HuH-7.5 (cell line): ENCODE measurements at regions not wholly inside any gene's neighbourhood (a gene's known extent, or its start where the extent isn't known, plus 50 kb on each side); places are given as distances from the start of the nearest gene placed in this dataset.
"Not testable (repeated sequence)": the region's sequence is repeated elsewhere in the genome, so short reads cannot be mapped to it uniquely, and the experiment has no call there.

Source experiments
- DNase-seq: peaks from one replicate; pipeline ENCODE4 v3.0.0; 2011; ENCODE audit warnings: low spot score

GRCh38 chr10:36872702-36873393 lies 252.6 kb upstream of the ANKRD30A start:
- no peak for DNase-seq

DNA sequence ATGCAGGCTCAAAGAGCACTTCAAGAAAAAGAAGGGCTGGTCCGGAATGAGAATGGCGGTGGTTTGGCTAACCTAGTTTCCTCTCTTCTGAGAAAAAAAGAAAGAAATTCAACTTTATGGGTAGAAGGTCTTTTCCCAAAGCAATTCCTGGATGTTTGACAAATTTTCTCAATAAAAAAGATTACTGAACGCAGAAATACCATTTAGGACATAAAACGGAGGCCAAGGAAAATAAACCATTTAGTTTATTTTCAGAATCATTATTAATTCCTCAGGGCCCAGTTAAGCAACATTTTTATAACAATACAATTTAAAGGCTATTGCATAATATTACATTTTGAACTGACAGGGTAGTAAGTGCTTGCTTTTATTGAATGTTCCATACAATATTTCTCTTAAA lies 284.6 kb upstream of the ANKRD30A start:
- DNase-seq = no peak

DNA sequence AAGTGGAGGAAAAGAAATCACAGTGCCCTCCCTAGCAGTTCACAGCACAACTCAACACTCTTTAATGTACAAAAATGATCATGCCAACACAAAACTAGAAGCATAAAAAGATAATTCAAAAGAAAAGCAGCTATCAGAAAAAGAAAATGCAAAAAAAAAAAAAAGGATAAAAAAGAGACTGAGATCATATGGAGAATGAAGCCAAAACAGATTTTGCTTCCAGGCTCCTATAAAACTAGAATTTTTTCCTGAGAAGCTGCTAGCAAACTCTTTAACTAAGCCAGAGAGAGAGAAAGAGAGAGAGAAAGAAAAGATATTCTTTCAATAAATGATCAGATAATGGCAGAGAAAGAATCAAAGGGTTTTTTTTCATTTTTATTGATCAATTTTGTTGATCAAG lies 288.0 kb upstream of the ANKRD30A start:
- no peak for DNase-seq

GRCh38 chr10:36819781-36820180 lies 305.6 kb upstream of the ANKRD30A start:
- no peak for DNase-seq

GRCh38 chr10:36817898-36818297 lies 307.5 kb upstream of the ANKRD30A start:
- no peak for DNase-seq

- DNase-seq = no peak
Measured at GRCh38 chr10:36808625-36809362, 316.6 kb upstream of the ANKRD30A start.

DNA sequence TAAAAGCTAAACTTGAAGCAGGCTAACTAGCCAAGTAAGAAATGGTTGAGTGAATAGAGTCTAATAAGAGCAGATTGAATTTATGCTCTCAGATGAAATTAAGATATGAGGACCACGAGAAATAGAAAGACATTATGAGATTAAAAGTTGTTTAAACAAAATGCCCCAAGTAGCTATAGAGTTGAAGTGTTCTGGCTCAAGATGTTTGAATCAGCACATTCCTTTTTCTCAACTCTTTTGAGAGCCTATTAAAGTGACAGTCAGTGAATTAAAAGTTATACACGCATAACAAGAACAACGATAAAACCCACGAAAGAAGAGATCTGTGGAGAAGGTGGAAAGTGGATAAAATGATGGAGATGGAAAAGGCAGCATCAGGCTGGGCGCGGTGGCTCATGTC lies 322.2 kb upstream of the ANKRD30A start:
- DNase-seq = no peak

DNA sequence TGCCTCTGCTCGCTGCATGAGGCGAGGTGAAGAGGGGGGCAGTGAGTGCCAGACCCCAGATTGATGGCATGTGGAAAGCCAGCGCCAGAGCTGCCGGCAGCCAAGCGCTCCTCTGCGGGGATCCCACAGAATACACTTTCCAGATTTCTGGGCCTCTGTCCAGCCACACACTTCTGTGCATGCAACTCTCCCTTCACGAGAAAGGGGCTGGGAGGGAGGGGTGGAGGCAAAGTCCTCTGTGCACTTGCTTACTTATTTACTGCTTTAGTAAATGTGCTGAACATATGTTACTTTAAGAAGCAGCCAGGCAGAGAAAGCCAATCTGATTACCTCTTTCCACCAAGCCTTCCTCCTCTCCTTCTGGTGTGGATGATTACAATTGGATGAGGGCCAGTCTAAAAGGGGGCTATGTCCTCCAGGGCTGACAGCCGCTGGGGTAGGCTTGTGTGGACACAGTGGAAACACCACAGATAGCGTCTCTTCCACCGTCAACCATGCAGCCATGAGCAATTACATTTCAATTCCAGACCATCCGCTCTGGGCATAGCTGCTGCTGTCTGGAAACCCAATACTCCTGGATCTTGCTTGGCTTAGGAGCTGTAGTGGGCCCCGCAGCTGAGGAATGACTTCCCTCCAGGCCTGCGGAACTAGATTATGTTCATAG lies 322.8 kb upstream of the ANKRD30A start:
- DNase-seq = no peak

GRCh38 chr10:36801660-36802059 lies 323.7 kb upstream of the ANKRD30A start:
- DNase-seq = no peak

DNA sequence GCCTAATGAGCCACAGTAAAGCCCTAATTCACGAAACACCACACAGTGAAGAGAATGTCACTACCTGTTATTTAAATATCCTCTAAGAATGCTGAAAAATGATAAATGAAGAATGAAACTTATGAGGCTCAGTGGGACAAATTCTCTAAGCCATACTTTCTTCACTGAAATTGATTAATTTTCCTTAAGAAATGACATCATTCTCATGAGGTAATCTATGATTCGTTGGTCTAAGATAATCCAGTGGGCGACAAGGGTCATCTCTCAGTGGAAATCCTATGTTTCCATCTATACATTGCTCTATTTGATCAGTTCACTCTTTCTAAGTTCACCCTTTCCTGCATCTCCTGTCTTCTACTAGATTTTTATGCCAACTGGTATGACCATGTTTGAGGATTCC lies 330.4 kb upstream of the ANKRD30A start:
- DNase-seq = no peak

DNA sequence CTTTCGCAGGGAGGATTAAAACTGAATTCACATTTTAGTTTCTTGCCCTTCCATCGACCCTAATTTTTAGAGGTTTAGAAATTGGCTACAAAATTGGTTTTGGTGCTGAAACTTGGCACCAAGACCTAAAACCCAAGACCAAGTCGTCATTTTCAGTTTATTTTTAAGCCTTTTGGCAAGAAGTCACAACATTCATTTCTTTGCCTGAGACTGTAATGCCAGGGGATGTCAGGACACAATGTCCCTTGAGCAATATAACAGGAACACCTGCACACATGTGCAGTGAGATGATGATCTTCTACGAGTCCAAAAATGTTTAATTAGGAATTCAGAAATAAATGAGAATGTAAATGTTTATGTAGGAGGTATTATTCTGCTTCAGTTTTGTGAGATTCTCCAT lies 335.4 kb upstream of the ANKRD30A start:
- no peak for DNase-seq

DNA sequence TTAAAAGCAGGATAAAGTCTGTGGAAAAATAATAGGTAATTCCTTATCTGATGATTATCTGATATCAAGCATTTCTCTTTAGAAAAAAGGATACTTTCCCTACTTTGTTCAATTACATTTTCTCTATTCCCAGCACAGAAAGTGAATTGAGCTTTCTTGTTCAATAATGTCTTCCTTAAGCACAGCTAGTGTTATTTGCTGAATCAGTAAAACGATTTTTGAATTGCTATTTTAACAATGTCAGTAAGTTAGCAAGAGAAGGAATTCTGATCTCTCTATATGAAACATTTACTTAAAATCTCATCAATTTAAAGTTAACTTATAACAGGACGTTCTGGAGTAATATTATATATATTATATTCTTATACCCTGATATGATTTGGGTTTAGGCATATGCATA lies 337.2 kb upstream of the ANKRD30A start:
- DNase-seq = no peak

- no peak for DNase-seq
Measured at GRCh38 chr10:36783400-36783799, 342.0 kb upstream of the ANKRD30A start.

- DNase-seq = no peak
Measured at GRCh38 chr10:36781570-36781969, 343.8 kb upstream of the ANKRD30A start.

DNA sequence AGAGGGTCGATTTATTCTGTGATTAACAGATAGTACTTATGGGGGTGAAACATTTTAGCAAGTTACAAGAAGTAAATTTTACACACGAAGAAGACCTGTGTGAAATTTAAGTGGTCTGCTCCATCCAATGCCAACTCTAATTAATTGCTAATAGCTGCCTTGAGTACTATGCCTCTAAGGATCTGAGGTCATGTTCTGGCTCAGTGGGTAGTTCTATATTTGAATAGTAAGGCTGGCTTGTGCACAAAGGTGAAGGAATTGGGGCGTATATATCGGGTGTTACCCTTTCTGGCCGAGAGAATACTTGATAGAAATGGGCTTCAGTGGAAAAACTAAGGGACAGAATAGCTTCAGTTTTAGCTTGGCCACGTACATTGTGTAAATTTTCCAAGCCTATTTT lies 345.2 kb upstream of the ANKRD30A start:
- no peak for DNase-seq

DNA sequence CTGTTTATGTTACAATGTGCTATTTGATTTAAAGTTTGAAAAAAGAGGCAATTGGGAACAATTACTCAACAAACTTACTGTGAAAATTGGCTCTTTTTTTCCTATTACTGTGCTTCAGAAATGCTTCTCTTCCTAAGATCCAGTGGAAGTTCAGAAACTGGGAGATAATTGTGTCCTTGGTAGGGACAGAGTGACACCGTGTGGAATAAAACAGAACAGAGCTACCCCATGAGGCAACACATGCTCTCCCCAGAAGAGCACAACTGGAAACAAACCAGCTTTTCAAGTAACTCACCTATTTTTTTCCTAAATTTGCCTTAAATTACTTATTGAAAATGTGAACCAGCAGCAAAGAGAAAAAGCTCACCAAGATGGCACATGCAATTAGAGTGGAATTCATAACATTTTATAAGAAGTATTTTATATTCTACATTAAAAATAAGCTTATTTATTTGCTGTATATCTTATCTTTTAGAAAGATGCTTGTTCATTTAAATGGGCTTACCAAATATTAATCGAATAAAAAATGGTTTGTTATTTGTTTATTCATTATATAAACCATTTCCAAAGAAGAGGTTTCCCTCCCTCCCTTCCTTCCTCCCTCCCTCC lies 346.1 kb upstream of the ANKRD30A start:
- peak; percentile 20 for DNase-seq

- DNase-seq = no peak
Measured at GRCh38 chr10:36778651-36779050, 346.7 kb upstream of the ANKRD30A start.

GRCh38 chr10:36773652-36774051 lies 351.7 kb upstream of the ANKRD30A start:
- no peak for DNase-seq

DNA sequence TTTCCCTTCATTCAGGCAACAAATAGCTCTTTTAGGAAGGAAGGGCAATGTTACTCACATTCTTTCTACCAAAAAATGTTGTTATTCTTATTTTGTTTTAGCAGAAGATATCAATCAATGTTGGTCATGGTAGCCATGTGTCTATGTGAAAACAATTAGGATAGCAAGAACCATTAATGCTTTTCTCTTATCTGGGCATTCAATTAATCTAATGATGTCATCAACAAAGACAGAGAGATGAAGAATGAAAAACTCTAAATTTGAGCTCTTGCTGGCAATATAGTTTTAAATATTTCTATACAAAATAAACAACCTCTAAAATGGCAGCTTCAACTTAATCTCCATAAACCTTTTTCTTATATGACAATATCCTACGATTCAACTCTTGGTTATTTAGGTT lies 353.7 kb upstream of the ANKRD30A start:
- DNase-seq = no peak

DNA sequence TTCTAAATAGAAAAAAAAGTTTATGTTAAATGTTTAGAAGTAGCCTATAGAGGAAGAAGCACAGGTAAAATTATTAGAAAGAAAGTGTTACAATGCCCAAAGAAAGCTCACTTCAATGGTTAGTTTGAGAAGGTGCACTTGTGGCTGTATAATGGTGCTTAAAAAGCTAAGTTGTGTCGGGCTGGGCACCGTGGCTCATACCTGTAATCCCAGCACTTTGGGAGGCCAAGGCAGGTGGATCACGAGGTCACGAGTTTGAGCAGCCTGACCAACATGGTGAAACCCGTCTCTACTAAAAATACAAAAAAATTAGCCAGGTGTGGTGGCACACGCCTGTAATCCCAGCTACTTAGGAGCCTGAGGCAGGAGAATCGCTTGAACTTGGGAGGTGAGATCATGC lies 355.7 kb upstream of the ANKRD30A start:
- DNase-seq = not testable (repeated sequence)

DNA sequence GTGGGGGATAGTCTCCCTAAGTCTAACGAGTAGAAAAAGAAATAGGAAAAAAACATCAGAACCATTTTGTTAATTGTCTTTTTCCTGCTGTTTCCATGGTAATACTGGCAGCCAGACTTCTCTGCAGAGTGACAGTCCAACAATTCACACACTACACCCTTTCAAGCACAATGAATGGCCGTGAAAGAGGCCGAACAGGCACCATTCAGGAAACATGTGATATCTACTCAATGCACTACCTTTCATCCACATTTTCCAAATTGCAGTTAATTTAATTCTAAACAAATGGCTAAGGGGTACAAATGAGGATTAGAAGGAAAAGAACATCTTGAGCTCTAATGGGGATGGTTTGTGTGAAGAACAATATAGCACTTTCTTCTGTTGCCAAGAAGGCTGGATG lies 358.5 kb upstream of the ANKRD30A start:
- no peak for DNase-seq

DNA sequence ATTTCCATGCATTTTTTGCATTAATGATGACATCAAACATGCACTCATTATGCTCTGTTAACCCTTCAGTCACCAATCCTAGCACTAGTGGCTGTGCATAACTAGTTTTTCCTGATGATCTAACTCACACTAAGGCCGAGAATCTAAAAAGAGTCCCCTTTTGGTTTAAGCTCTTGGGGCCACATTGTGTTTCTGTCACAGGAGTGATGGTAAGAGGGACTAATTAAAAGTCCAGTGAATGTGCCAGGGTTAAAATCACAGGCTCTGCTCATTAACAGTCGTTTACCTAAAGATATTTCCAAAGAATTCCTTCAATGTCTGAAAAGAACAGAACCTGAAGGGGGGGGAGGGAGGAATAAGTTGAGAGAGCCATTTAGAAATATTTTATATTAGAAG lies 359.0 kb upstream of the ANKRD30A start:
- no peak for DNase-seq
